ENCODE measurements at regions not wholly inside any gene's neighbourhood (a gene's known extent, or its start where the extent isn't known, plus 50 kb on each side); places are given as distances from the start of the nearest gene placed in this dataset.

DNA sequence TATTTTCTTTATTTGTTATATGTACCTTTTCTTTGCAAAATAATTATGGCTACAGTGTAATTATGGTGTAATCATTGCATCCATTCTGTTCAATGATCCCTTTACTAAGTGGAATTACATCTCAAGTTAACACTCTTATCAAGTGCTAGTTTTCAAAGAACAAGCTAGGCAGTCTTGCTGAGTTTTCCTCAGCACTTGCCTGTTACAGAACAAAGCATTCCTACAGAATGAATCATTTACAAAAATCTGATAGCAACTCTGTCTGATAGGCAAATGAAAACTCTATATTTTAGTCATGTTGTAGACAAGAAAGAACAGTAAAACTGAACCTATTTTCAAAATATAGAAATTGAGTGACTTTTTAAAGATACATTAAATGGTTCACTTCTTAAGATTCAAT lies 109.8 kb upstream of the POU3F2 start:
- TF ChIP-seq EZH2 (IDR thresholded peaks at IDR 0.05; ENCODE audit: insufficient read depth, poor library complexity, severe bottlenecking) (no peak), EZH2phosphoT487 (IDR thresholded peaks at IDR 0.05; ENCODE audit: insufficient read depth, low read depth) (no peak)

Data from GM23248 (cell line).